ENCODE measurements at regions not wholly inside any gene's neighbourhood (a gene's known extent, or its start where the extent isn't known, plus 50 kb on each side); places are given as distances from the start of the nearest gene placed in this dataset.
A peak's percentile ranks its signal among the peaks of the same experiment; 100 is the strongest.

GRCh38 chr2:18373664-18374063 is 186.8 kb downstream of the RDH14 start:
- Histone ChIP-seq H3K9me2 (ENCODE audit: insufficient read depth) (no peaks in the 10 kb centered on the region), H3K9ac (no peak overlapping the region), H4K20me1 (ENCODE audit: insufficient read depth) (no peaks in the 10 kb centered on the region), H3K4me3 (no peak overlapping the region), H3K27me3 (replicated peaks; ENCODE audit: insufficient read depth) (no peaks in the 10 kb centered on the region), H3K79me2 (ENCODE audit: insufficient read depth) (no peaks in the 10 kb centered on the region), H2AFZ (no peak overlapping the region), H3K36me3 (ENCODE audit: low read depth) (no peaks in the 10 kb centered on the region), H3K27ac (no peak overlapping the region), H3K4me2 (ENCODE audit: unreplicated experiment) (no peak overlapping the region), H3K4me1 (ENCODE audit: insufficient read depth) (peaks cover 19% of the 10 kb centered on the region), H3F3A (ENCODE audit: insufficient read depth) (peaks cover 19% of the 10 kb centered on the region), H3K9me3 (ENCODE audit: low read depth) (no peaks in the 10 kb centered on the region)
- DNase-seq, result no peak
- no peak for TF ChIP-seq EZH2phosphoT487 (IDR thresholded peaks at IDR 0.05; ENCODE audit: insufficient read depth, low read depth)
- TF ChIP-seq EZH2 (IDR thresholded peaks at IDR 0.05; ENCODE audit: insufficient read depth, poor library complexity, severe bottlenecking), result no peak
- 47 to 52% methylated on average over 2 of the region's 2 CpGs for WGBS, 2 experiments (ENCODE audit: low coverage in 1 of 2, low lambda C conversion rate in 2 of 2, missing lambda C conversion rate in 2 of 2)
- in situ Hi-C loops (cut with MboI), result loop anchor here (5.0 kb wide), 1 partner anchor 511 kb away; no protein-coding TSS in a partner anchor

DNA sequence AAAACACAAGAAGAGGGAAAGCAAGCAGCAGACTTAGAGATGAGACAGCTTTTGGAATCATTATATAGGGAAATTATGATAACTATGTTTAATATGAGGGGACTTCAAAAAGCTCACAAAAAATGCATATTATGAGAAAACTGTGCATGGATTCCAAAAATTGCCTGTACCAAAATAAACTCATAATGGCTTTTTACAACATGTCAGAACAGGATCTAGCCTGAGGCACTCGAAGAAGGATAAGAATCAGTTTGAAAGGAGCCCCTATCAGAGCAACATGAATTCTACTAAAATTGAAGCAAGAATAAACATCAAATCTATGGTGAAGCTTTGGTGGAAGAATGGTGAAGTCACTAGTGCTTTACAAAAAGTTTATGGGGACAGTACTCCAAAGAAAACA is 187.4 kb downstream of the RDH14 start:
- H3F3A ChIP-seq (ENCODE audit: insufficient read depth), result peaks cover 20% of the 10 kb centered on the region
- H4K20me1 ChIP-seq (ENCODE audit: insufficient read depth), result no peaks in the 10 kb centered on the region
- in situ Hi-C loops (cut with MboI), result loop anchor here (5.0 kb wide), 1 partner anchor 511 kb away; no protein-coding TSS in a partner anchor
- 94 to 96% methylated on average over 1 of the region's 1 CpG for WGBS, 2 experiments (ENCODE audit: low coverage in 1 of 2, low lambda C conversion rate in 2 of 2, missing lambda C conversion rate in 2 of 2)
- DNase-seq, result no peak
- H2AFZ ChIP-seq, result no peak overlapping the region
- TF ChIP-seq EZH2 (IDR thresholded peaks at IDR 0.05; ENCODE audit: insufficient read depth, poor library complexity, severe bottlenecking) (no peak), EZH2phosphoT487 (IDR thresholded peaks at IDR 0.05; ENCODE audit: insufficient read depth, low read depth) (no peak)
- no peaks in the 10 kb centered on the region for H3K27me3 ChIP-seq (replicated peaks; ENCODE audit: insufficient read depth)
- no peak overlapping the region for H3K9ac ChIP-seq
- peaks cover 19% of the 10 kb centered on the region for H3K4me1 ChIP-seq (ENCODE audit: insufficient read depth)
- H3K27ac ChIP-seq, result no peak overlapping the region
- no peaks in the 10 kb centered on the region for H3K9me3 ChIP-seq (ENCODE audit: low read depth)
- H3K79me2 ChIP-seq (ENCODE audit: insufficient read depth), result no peaks in the 10 kb centered on the region
- H3K9me2 ChIP-seq (ENCODE audit: insufficient read depth), result no peaks in the 10 kb centered on the region
- no peak overlapping the region for H3K4me2 ChIP-seq (ENCODE audit: unreplicated experiment)
- H3K4me3 ChIP-seq, result no peak overlapping the region
- H3K36me3 ChIP-seq (ENCODE audit: low read depth), result no peaks in the 10 kb centered on the region

GRCh38 chr2:18372641-18373040 is 187.8 kb downstream of the RDH14 start:
- Histone ChIP-seq H3K4me1 (ENCODE audit: insufficient read depth) (peaks cover 19% of the 10 kb centered on the region), H3K4me3 (no peak overlapping the region), H3K27me3 (replicated peaks; ENCODE audit: insufficient read depth) (no peaks in the 10 kb centered on the region), H3K9me2 (ENCODE audit: insufficient read depth) (no peaks in the 10 kb centered on the region), H3K27ac (no peak overlapping the region), H3F3A (ENCODE audit: insufficient read depth) (peaks cover 20% of the 10 kb centered on the region), H2AFZ (no peak overlapping the region), H3K36me3 (ENCODE audit: low read depth) (no peaks in the 10 kb centered on the region), H3K9me3 (ENCODE audit: low read depth) (no peaks in the 10 kb centered on the region), H4K20me1 (ENCODE audit: insufficient read depth) (no peaks in the 10 kb centered on the region), H3K4me2 (ENCODE audit: unreplicated experiment) (no peak overlapping the region), H3K9ac (no peak overlapping the region), H3K79me2 (ENCODE audit: insufficient read depth) (no peaks in the 10 kb centered on the region)
- no peak for TF ChIP-seq EZH2 (IDR thresholded peaks at IDR 0.05; ENCODE audit: insufficient read depth, poor library complexity, severe bottlenecking)
- in situ Hi-C loops (cut with MboI), result loop anchor here (5.0 kb wide), 1 partner anchor 510 kb away; no protein-coding TSS in a partner anchor
- DNase-seq, result no peak

- peak; percentile 69 for DNase-seq
- Histone ChIP-seq H3K27me3 (replicated peaks; ENCODE audit: insufficient read depth) (no peaks in the 10 kb centered on the region), H3F3A (ENCODE audit: insufficient read depth) (peaks cover 20% of the 10 kb centered on the region), H3K4me3 (no peak overlapping the region), H3K9ac (no peak overlapping the region), H4K20me1 (ENCODE audit: insufficient read depth) (no peaks in the 10 kb centered on the region), H3K9me2 (ENCODE audit: insufficient read depth) (no peaks in the 10 kb centered on the region), H3K27ac (no peak overlapping the region), H3K36me3 (ENCODE audit: low read depth) (no peaks in the 10 kb centered on the region), H3K4me1 (ENCODE audit: insufficient read depth) (peaks cover 19% of the 10 kb centered on the region), H3K9me3 (ENCODE audit: low read depth) (no peaks in the 10 kb centered on the region), H2AFZ (no peak overlapping the region), H3K4me2 (ENCODE audit: unreplicated experiment) (peak overlapping the region; percentile 65), H3K79me2 (ENCODE audit: insufficient read depth) (no peaks in the 10 kb centered on the region)
- TF ChIP-seq EZH2 (IDR thresholded peaks at IDR 0.05; ENCODE audit: insufficient read depth, poor library complexity, severe bottlenecking) (no peak), EZH2phosphoT487 (IDR thresholded peaks at IDR 0.05; ENCODE audit: insufficient read depth, low read depth) (0 out of 2 replicates have a peak, but pooled peaks have one; percentile 50)
- in situ Hi-C loops (cut with MboI), result loop anchor here (5.0 kb wide), 1 partner anchor 507 kb away; no protein-coding TSS in a partner anchor
- 2% methylated on average over 2 of the region's 2 CpGs for WGBS, 2 experiments (ENCODE audit: low coverage in 1 of 2, low lambda C conversion rate in 2 of 2, missing lambda C conversion rate in 2 of 2)
Measured at GRCh38 chr2:18369760-18370159, 190.7 kb downstream of the RDH14 start.

- no peak for DNase-seq
- in situ Hi-C loops (cut with MboI), result no loop called here
- TF ChIP-seq EZH2phosphoT487 (IDR thresholded peaks at IDR 0.05; ENCODE audit: insufficient read depth, low read depth), result no peak
- TF ChIP-seq EZH2 (IDR thresholded peaks at IDR 0.05; ENCODE audit: insufficient read depth, poor library complexity, severe bottlenecking), result no peak
- Histone ChIP-seq H3F3A (ENCODE audit: insufficient read depth) (peaks cover 25% of the 10 kb centered on the region), H3K9ac (no peak overlapping the region), H3K36me3 (ENCODE audit: low read depth) (no peaks in the 10 kb centered on the region), H3K4me3 (no peak overlapping the region), H3K9me3 (ENCODE audit: low read depth) (no peaks in the 10 kb centered on the region), H3K27me3 (replicated peaks; ENCODE audit: insufficient read depth) (no peaks in the 10 kb centered on the region), H3K9me2 (ENCODE audit: insufficient read depth) (no peaks in the 10 kb centered on the region), H2AFZ (no peak overlapping the region), H3K79me2 (ENCODE audit: insufficient read depth) (no peaks in the 10 kb centered on the region), H3K27ac (no peak overlapping the region), H3K4me2 (ENCODE audit: unreplicated experiment) (no peak overlapping the region), H3K4me1 (ENCODE audit: insufficient read depth) (peaks cover 26% of the 10 kb centered on the region), H4K20me1 (ENCODE audit: insufficient read depth) (no peaks in the 10 kb centered on the region)
- 79 to 83% methylated on average over 2 of the region's 2 CpGs for WGBS, 2 experiments (ENCODE audit: low coverage in 1 of 2, low lambda C conversion rate in 2 of 2, missing lambda C conversion rate in 2 of 2)
Measured at GRCh38 chr2:18368008-18368407, 192.4 kb downstream of the RDH14 start.

Data from GM23248 (cell line).